T-helper 1 cell treated with Interleukin-12 subunit alpha and Interleukin-12 subunit beta and Interleukin-4 antibody, amounts not matched to agents 30 ng/mL and 1 ng/mL, for 36 hours (primary cell): ENCODE measurements at regions not wholly inside any gene's neighbourhood (a gene's known extent, or its start where the extent isn't known, plus 50 kb on each side); places are given as distances from the start of the nearest gene placed in this dataset.
"Not testable (repeated sequence)": the region's sequence is repeated elsewhere in the genome, so short reads cannot be mapped to it uniquely, and the experiment has no call there.

Experiments used
- intact Hi-C: fragments of 100-400 bp; cut with micrococcal nuclease; formaldehyde crosslinking; loops from one replicate; pipeline ENCODE4 v1.15.1; 2024

- intact Hi-C loops: no loop called here
Observed at GRCh38 chr2:194090251-194090905, 1566.6 kb upstream of the SLC39A10 start.

DNA sequence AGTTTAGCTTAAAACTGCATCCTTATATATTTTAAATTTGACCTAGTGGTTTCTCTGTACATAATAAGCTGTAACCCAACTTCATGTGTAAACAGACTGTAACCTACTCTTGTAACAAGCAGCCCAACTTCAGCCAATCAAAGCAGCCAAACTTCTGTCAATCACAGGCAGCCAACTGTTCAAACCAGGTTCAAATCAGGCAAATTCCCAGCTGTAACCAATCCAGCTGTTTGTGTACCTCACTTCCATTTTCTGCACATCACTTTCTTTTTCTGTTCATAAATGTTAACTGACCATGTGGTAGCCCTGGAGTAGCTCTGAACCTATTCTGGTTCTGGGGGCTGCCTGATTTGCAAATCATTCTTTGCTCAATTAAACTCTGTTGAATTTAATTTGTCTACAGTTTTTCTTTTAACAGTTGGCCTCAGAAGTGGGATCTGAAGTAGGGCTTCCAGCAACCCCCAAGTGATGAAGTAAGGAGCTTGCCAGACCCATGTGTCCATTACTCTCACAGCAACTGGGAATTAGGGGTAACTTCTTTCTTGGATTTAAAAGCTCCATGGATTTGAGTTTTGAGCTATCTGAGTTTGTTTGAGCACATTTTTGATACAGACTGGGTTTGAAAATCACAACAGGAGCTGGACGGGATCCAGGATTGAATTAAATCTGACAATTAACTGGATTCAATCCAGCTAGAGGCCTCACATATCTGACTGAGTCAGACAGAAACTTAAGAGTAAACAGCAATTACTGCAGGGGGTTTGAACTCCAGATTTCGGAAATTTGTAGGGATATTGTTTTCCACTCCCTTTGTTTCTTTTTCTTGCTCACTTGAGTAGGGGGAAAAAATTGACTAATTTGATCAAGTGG is 1569.7 kb upstream of the SLC39A10 start:
- intact Hi-C loops: no loop called here

- intact Hi-C loops: no loop called here
Observed at GRCh38 chr2:194086129-194086528, 1570.9 kb upstream of the SLC39A10 start.

DNA sequence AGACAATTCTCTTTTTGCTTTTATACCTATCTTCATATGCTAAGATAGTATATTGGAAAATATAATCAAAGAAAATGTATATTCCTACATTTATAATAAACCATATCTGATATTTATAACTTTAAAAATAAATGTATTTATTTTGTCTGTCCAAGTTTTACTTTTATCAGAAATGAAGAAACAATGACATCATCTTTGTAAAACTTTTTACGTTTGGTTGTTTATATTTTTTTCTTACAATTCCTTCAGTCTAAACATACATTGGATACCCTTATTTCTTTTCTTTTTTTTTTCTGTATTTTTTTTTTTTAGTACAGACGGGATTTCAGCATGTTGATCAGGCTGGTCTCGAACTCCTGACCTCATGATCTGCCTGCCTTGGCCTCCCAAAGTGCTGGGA is 1577.0 kb upstream of the SLC39A10 start:
- intact Hi-C loops: no loop called here

GRCh38 chr2:194077366-194077765 is 1579.7 kb upstream of the SLC39A10 start:
- intact Hi-C loops: no loop called here

DNA sequence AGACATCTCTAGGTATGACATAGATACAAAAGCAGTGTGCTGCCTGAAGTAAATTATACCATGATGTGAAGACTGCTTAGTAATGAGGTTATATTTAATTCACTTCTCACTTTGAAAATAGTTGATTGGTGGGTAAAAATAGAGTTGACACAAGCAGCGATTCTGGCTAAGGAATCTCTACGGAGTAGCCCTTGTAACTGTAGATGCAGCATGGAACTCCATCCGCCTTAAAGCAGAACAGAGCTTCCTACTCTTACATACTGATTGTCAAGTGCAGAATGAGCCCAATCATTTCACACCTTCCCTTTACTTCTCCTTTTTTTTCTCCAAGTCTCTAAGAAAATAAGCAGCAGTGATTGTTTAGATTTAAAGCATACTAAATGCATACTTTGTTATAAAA is 1594.6 kb upstream of the SLC39A10 start:
- intact Hi-C loops: no loop called here

- intact Hi-C loops: no loop called here
Observed at GRCh38 chr2:194060269-194060668, 1596.8 kb upstream of the SLC39A10 start.

GRCh38 chr2:194054313-194054712 is 1602.7 kb upstream of the SLC39A10 start:
- intact Hi-C loops: no loop called here

DNA sequence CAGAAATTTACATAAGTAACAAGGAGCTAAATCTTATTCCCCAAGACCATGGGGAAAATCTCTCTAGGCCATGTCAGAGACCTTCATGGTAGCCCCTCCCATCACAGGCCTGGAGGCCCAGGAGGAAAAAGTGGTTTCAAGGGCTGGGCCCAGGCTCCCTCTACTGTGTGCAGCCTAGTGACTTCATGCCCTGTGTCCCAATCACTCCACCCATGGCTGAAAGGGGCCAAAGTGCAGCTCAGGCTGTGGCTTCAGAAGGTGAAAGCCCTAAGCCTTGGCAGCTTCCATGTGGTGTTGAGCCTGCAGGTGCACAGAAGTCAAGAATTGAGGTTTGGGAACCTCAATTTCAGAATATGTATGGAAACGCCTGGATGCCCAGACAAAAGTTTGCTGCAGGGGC is 1612.7 kb upstream of the SLC39A10 start:
- intact Hi-C loops: no loop called here

GRCh38 chr2:194021130-194021529 is 1635.9 kb upstream of the SLC39A10 start:
- intact Hi-C loops: not testable (repeated sequence)

DNA sequence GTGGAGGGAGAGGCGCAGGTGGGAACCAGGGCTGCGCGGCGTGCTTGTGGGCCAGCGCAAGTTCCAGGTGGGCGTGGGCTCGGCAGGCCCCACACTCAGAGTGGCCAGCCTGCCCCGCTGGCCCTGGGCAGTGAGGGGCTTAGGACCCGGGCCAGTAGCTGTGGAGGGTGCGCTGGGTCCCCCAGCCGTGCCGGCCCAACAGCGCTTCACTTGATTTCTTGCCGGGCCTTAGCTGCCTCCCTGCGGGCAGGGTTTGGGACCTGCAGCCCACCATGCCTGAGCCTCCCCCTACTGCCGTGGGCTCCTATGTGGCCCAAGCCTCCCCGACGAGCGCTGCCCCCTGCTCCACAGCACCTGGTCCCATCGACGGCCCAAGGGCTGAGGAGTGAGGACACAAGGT is 1636.9 kb upstream of the SLC39A10 start:
- intact Hi-C loops: no loop called here

GRCh38 chr2:194015751-194016150 is 1641.3 kb upstream of the SLC39A10 start:
- intact Hi-C loops: no loop called here

DNA sequence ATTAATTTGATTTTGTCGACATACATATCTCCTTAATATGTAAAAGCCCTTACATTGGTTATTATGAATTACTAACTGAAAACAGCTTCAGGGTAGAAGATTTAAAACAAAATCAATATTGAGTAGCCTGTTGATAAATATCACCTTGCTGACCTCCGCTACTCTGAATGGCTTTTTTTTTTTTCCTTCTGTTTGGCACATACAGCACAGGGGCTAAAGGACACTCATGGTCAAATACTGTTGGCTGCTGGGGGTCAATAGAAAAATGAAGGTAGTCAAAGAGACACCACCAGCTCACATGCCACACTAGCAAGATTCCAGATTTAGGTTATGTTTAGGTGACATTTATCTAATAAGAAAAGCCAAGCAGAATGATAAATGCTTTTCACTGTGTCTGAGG is 1642.4 kb upstream of the SLC39A10 start:
- intact Hi-C loops: no loop called here

DNA sequence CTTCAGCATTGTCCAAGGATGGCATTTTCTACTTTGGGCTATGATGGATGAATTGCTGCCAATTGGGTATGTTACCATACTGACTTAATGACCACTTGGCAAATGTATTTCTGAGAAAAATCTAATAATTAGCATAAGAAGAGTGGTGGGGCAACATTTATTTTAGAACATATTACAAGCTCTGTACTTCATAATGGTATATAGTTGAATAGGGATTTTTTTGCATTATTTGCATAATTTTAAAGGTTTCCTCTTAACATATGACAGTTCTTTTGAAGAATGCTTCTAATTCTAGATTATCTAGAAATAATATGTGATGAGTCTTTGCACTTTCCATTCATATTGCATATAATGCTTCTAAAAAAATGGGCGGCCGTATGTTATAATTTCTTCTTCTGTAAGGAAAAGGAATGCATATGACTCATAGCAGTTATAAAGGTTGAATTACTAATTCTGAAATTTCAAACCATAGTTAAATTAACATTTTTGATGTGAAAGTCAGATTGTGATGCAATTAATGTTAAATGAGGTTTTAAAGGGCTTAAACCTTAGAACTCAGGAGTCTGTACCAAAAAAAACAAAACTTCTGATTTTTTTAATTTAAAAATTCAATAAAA is 1652.3 kb upstream of the SLC39A10 start:
- intact Hi-C loops: no loop called here

GRCh38 chr2:194003911-194004310 is 1653.1 kb upstream of the SLC39A10 start:
- intact Hi-C loops: no loop called here

- intact Hi-C loops: no loop called here
Observed at GRCh38 chr2:194002699-194003368, 1654.2 kb upstream of the SLC39A10 start.

DNA sequence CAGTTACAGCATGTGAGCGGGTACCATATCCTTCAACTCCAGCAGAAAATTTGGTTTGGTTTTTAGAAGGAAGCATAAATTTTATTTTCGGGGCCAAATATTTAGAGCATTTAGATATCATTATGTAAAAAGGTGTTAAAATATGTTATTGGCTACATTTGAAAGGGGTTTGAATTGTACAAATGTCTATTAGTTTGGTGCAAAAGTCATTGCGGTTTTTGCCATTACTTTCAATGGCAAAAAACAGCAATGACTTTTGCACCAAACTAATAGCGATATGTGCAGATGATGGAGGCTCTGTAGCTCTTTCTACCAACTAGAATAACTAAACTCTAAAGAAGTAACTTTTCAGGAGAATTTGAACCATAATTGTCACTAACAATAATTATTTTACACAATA is 1666.2 kb upstream of the SLC39A10 start:
- intact Hi-C loops: no loop called here

DNA sequence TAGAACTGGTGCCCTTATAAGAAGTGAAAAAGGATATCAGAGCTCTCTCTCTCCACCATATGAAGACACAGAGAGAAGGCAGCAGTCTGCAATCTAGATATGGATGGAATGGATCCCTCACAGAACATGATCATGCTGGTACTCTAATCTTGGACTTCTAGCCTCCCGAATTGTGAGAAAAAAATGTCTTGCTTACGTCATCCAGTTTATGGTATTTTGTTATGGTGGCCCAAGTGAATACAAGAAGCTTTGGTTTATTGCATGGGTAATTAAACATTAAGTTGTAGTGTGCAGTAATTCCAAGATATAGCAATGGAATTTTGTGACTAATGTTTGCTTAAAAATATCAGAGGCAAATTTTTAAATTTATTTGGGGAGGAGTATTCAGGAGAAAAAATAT is 1667.4 kb upstream of the SLC39A10 start:
- intact Hi-C loops: no loop called here

GRCh38 chr2:193988784-193989183 is 1668.2 kb upstream of the SLC39A10 start:
- intact Hi-C loops: no loop called here

- intact Hi-C loops: no loop called here
Observed at GRCh38 chr2:193985272-193985671, 1671.8 kb upstream of the SLC39A10 start.

DNA sequence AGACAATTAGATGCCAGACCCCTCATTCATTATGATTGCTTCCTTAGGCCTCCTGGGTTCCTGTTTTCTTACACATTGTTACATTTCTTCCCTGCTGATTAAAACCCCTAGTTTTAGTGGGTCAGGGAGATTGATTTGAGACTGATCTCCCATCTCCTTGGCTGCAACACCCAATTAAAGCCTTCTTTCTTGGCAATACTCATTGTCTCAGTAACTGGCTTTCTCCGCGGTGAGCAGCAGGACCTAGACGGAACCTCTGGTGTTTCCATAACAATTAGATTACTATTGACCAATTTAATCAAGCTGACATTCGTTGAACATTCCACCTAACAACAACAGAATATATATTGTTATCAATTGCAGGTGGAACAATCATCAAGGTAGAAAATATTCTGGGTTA is 1676.4 kb upstream of the SLC39A10 start:
- intact Hi-C loops: no loop called here

DNA sequence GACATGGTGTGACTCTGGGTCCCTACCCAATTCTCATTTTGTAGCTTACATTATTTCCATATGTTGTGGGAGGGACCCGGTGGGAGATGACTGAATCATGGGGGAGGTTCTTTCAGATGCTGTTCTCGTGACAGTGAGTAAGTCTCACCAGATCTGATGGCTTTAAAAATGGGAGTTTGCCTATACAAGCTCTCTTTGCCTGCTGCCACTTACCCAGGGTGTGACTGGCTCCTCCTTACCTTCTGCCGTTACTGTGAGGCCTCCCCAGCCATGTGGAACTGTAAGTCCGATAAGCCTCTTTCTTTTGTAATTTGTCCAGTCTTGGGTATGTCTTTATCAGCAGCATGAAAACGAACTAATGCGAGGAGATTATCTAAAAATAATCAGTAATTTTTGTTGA is 1683.2 kb upstream of the SLC39A10 start:
- intact Hi-C loops: no loop called here
